Endothelial cell of umbilical vein (primary cell): ENCODE measurements at regions not wholly inside any gene's neighbourhood (a gene's known extent, or its start where the extent isn't known, plus 50 kb on each side); places are given as distances from the start of the nearest gene placed in this dataset.

Experiments
- BruUV-seq: library from RNA; stranded (reverse); fragments of 400-500 nt; replicated peaks from 2 replicates; lab custom pipeline; 2021; lab: Mats Ljungman, UMichigan
- CTCF ChIA-PET: fragments of 300-600, 350-600 bp; sonication (Branson Sonifier 250); formaldehyde crosslinking; loops from one replicate; lab custom pipeline; 2021; ENCODE audit warnings: antibody characterized with exemption, inconsistent platforms; lab: Charles Lee
- POLR2A ChIA-PET: fragments of 300-600, 350-600 bp; sonication (Branson Sonifier 250); formaldehyde crosslinking; loops from one replicate; lab custom pipeline; 2021; ENCODE audit warnings: antibody characterized with exemption, inconsistent platforms; lab: Charles Lee
- DNase-seq: peaks from one replicate; pipeline ENCODE4 v3.0.0-alpha.2; 2011; ENCODE audit warnings: low read depth, low spot score
- FAIRE-seq: peaks from 2 replicates; lab custom pipeline; 2011; peaks lifted over from hg19 to GRCh38; lab: Jason Lieb, UNC
- H2AFZ ChIP-seq: 2 replicates; pipeline ENCODE4 v1.6.0; 2012; ENCODE audit warnings: low read depth, low read length, control low read depth, inconsistent platforms
- H3K27ac ChIP-seq: 2 replicates; pipeline ENCODE4 v1.5.1; 2011; ENCODE audit warnings: low read depth, mild to moderate bottlenecking, control low read depth, low read length, moderate library complexity; ENCODE audit not compliant: insufficient read depth
- H3K27me3 ChIP-seq, 2 experiments: 2 replicates each; pipeline versions ENCODE4 v1.6.0 to v1.6.1; 2011; ENCODE audit warnings: low read length in 2 of 2, mixed read lengths in 1 of 2; ENCODE audit not compliant: control insufficient read depth in 2 of 2, insufficient read depth in 2 of 2
- H3K36me3 ChIP-seq, 2 experiments: 2 replicates in 1 of 2; 3 replicates in 1 of 2; pipeline ENCODE4 v1.5.1; 2011; ENCODE audit warnings: low read length in 2 of 2, mild to moderate bottlenecking in 1 of 2, moderate library complexity in 1 of 2; ENCODE audit not compliant: control insufficient read depth in 2 of 2, insufficient read depth in 2 of 2; ENCODE audit errors: extremely low read depth in 1 of 2
- H3K4me1 ChIP-seq: 3 replicates; pipeline ENCODE4 v1.5.1; 2011; ENCODE audit warnings: mild to moderate bottlenecking, low read length; ENCODE audit not compliant: control insufficient read depth, insufficient read depth; ENCODE audit errors: extremely low read depth
- H3K4me2 ChIP-seq: 2 replicates; pipeline ENCODE4 v1.6.1; 2011; ENCODE audit warnings: low read length, control low read depth, mixed read lengths; ENCODE audit not compliant: insufficient read depth
- H3K4me3 ChIP-seq, 3 experiments: fragments of 200-600 bp in 1 of 3; sonication (generic), shearing (Covaris generic) in 1 of 3; replicated peaks in 1 of 3; 2 replicates each; pipeline ENCODE4 v1.5.1; 2011 to 2016; ENCODE audit warnings: control low read depth in 3 of 3, low read length in 3 of 3, mild to moderate bottlenecking in 2 of 3, inconsistent platforms in 1 of 3, low read depth in 1 of 3, moderate library complexity in 1 of 3; ENCODE audit not compliant: insufficient read depth in 1 of 3
- H3K79me2 ChIP-seq: 2 replicates; pipeline ENCODE4 v1.6.0; 2012; ENCODE audit warnings: low read length, inconsistent platforms; ENCODE audit not compliant: control insufficient read depth, insufficient read depth
- H3K9ac ChIP-seq: replicated peaks from 2 replicates; pipeline ENCODE3; 2011; ENCODE audit warnings: low read length, control low read depth; ENCODE audit not compliant: insufficient read depth; ENCODE audit errors: extremely low read depth
- H3K9me1 ChIP-seq: replicated peaks from 3 replicates; pipeline ENCODE4 v1.6.0; 2011; ENCODE audit warnings: mild to moderate bottlenecking, low read length; ENCODE audit not compliant: control insufficient read depth, insufficient read depth; ENCODE audit errors: extremely low read depth
- H3K9me3 ChIP-seq: replicated peaks from 2 replicates; pipeline ENCODE4 v1.5.1; 2012; ENCODE audit warnings: low read length, inconsistent platforms; ENCODE audit not compliant: control insufficient read depth, insufficient read depth
- H4K20me1 ChIP-seq: replicated peaks from 2 replicates; pipeline ENCODE3; 2011; ENCODE audit warnings: mild to moderate bottlenecking, low read length; ENCODE audit not compliant: control insufficient read depth, insufficient read depth; ENCODE audit errors: extremely low read depth
- CTCF ChIP-seq, 2 donors: IDR thresholded peaks; 1 replicate in 1 of 2; 2 replicates in 1 of 2; pipeline ENCODE4 v1.5.1; 2011; ENCODE audit warnings: low read length in 2 of 2, mild to moderate bottlenecking in 2 of 2, moderate library complexity in 2 of 2, control low read depth in 1 of 2, inconsistent platforms in 1 of 2, low read depth in 1 of 2; ENCODE audit not compliant: insufficient read depth in 1 of 2; ENCODE audit errors: extremely low read depth in 1 of 2
- EZH2 ChIP-seq: IDR thresholded peaks from 2 replicates; pipeline ENCODE4 v1.6.1; 2012; ENCODE audit warnings: borderline replicate concordance, low read depth, mild to moderate bottlenecking, moderate library complexity, low read length, inconsistent platforms; ENCODE audit not compliant: severe bottlenecking
- FOS ChIP-seq: IDR thresholded peaks from 2 replicates; pipeline ENCODE4 v1.6.1; 2011; ENCODE audit warnings: mild to moderate bottlenecking, low read length, moderate library complexity, borderline replicate concordance; ENCODE audit not compliant: insufficient read depth
- GATA2 ChIP-seq: IDR thresholded peaks from 2 replicates; pipeline ENCODE4 v1.7.0; 2011; ENCODE audit warnings: low read depth, mild to moderate bottlenecking, moderate library complexity, mixed read lengths, low read length; ENCODE audit not compliant: insufficient read length, insufficient read depth
- JUN ChIP-seq: IDR thresholded peaks from 2 replicates; pipeline ENCODE4 v1.6.1; 2011; ENCODE audit warnings: borderline replicate concordance, low read depth; ENCODE audit not compliant: insufficient read length, insufficient read depth
- MYC ChIP-seq: IDR thresholded peaks from one replicate; pipeline ENCODE4 v1.6.1; 2011; ENCODE audit warnings: mild to moderate bottlenecking, low read depth, low read length
- POLR2AphosphoS5 ChIP-seq: IDR thresholded peaks from 2 replicates; pipeline ENCODE4 v1.6.1; 2012; ENCODE audit warnings: low read depth, mild to moderate bottlenecking, control low read depth, low read length, moderate library complexity; ENCODE audit not compliant: insufficient read depth
- dilution Hi-C: fragments of 300-500 bp; cut with MboI; formaldehyde crosslinking; loops from one replicate; pipeline ENCODE4 v1.15.0; 2019; ENCODE audit warnings: low sequenced_read_pairs; ENCODE audit not compliant: extremely low pct_ligation_motif_present
- intact Hi-C: fragments of 100-400 bp; cut with micrococcal nuclease; formaldehyde crosslinking; loops from one replicate; pipeline ENCODE4 v1.10.0; 2022

- FAIRE-seq (no peak), DNase-seq (no peak)
- CTCF ChIA-PET, result interaction anchor here (0.6 kb wide), 2 partner anchors 9 to 74 kb away, joined by 3 to 4 read pairs; no protein-coding TSS in a partner anchor
- no peaks in the 10 kb centered on the region for H3K9me3 ChIP-seq
- no peaks in the 10 kb centered on the region for H3K27me3 ChIP-seq
- H3K27ac ChIP-seq, result no peak overlapping the region
- H3K4me1 ChIP-seq, result no peaks in the 10 kb centered on the region
- H3K79me2 ChIP-seq, result no peaks in the 10 kb centered on the region
- intact Hi-C loops (no loop called here), dilution Hi-C loops (no loop called here)
- BruUV-seq, result no TSS peak
- H2AFZ ChIP-seq, result no peak overlapping the region
- no peaks in the 10 kb centered on the region for H3K36me3 ChIP-seq
- TF ChIP-seq GATA2 (no peak), POLR2AphosphoS5 (no peak), EZH2 (no peak), MYC (no peak), JUN (no peak)
- H4K20me1 ChIP-seq, result no peaks in the 10 kb centered on the region
- H3K4me3 ChIP-seq, result no peak overlapping the region
- POLR2A ChIA-PET, result no interaction called here
- H3K4me2 ChIP-seq, result no peak overlapping the region
- H3K9ac ChIP-seq, result no peak overlapping the region
- no peaks in the 10 kb centered on the region for H3K9me1 ChIP-seq
Observed at GRCh38 chr5:157924931-157925729, 66.2 kb upstream of the CLINT1 start.

- no peak overlapping the region for H3K9ac ChIP-seq
- no peaks in the 10 kb centered on the region for H3K79me2 ChIP-seq
- ChIA-PET POLR2A (no interaction called here), CTCF (interaction anchor here (0.6 kb wide), 1 partner anchor 74 kb away, joined by 3 read pairs; no protein-coding TSS in a partner anchor)
- dilution Hi-C loops (no loop called here), intact Hi-C loops (no loop called here)
- no peak overlapping the region for H2AFZ ChIP-seq
- H3K27me3 ChIP-seq, result no peaks in the 10 kb centered on the region
- no peak for DNase-seq
- TF ChIP-seq GATA2 (no peak), EZH2 (no peak), JUN (no peak), CTCF (IDR thresholded peaks at IDR 0.05; ENCODE audit: extremely low read depth in 1 of 2, insufficient read depth in 1 of 2, low read depth in 1 of 2, low read length in 2 of 2) (no peak), FOS (no peak)
- no peak overlapping the region for H3K27ac ChIP-seq
- no peaks in the 10 kb centered on the region for H3K9me1 ChIP-seq
- no TSS peak for BruUV-seq
- no peaks in the 10 kb centered on the region for H3K4me1 ChIP-seq
- no peaks in the 10 kb centered on the region for H3K9me3 ChIP-seq
- FAIRE-seq, result no peak
- no peak overlapping the region for H3K4me2 ChIP-seq
- H4K20me1 ChIP-seq, result no peaks in the 10 kb centered on the region
- H3K4me3 ChIP-seq, result no peak overlapping the region
- no peaks in the 10 kb centered on the region for H3K36me3 ChIP-seq
Observed at GRCh38 chr5:157924490-157924889, 65.5 kb upstream of the CLINT1 start.
